Hypothalamus (tissue), 51 donors: ENCODE measurements at regions not wholly inside any gene's neighbourhood (a gene's known extent, or its start where the extent isn't known, plus 50 kb on each side); places are given as distances from the start of the nearest gene placed in this dataset.
"Not testable (repeated sequence)": the region's sequence is repeated elsewhere in the genome, so short reads cannot be mapped to it uniquely, and the experiment has no call there.

ENCODE experiments used
- DNase-seq, 51 donors: peaks; one replicate each; lab custom pipeline; 2025; lab: John Stamatoyannopoulos, UW

- DNase-seq, result no peak
These were observed 523.6 kb downstream of the KIF20B start for GRCh38 chr10:90224791-90225566.

DNA sequence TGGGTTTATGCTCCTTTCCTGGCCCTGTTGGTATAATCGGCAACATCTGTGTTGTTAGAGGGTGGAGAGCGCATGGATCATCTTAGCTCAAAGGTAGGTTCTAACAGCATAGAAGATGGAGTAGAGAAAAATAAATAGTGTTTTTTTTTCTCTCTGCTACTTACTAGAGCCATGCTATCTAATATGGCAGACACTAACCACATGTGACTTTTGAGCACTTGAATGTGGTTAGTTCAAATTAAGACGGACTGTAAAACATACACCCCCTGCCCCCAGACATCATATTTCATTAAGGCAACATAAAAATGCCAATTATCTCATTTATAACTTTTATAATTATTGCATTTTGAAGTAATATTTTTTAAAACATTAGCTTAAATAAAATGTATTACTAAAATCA lies 525.1 kb downstream of the KIF20B start:
- DNase-seq, result no peak

DNA sequence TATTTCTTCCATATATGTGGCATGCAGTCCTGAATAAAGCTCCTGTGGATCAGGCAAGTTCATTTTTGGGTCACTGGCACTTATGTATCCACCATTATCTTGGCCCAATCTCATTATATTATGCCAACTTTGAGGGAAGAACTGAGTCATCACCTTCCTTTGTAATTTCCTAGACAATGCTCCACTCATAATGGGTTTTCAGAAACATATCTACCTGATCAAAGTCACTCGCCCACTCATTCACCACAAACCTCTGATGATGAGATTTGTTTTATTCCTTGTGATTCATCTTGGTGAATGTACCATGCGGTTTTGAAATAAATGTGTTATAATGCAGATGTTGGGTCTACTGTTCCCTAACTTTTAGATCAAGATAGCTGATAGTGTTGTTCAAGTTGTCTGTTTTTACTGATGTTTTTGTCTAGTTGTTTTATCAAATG lies 525.8 kb downstream of the KIF20B start:
- peak in 1 of 51 donors; percentile 18 for DNase-seq

- no peak for DNase-seq
These were observed 526.4 kb downstream of the KIF20B start for GRCh38 chr10:90227786-90228185.

DNA sequence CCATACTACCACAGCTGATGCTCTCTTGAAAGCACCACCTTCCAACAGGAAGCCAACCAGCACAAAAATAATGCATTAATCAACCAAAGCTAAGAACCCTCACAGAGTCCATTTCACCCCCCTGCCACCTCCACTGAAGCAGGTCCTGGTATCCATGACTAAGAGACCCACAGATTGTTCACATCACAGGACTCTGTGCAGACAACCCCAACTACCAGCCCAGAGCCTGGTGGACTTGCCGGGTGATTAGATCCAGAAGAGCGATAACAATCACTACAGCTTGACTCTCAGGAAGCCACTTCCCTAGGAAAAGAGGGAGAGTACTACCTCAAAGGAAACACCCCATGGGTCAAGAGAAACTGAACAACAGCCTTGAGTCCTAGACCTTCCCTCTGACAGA lies 528.1 kb downstream of the KIF20B start:
- DNase-seq, result no peak

GRCh38 chr10:90233805-90234204 lies 532.4 kb downstream of the KIF20B start:
- not testable (repeated sequence) for DNase-seq

- DNase-seq, result no peak
These were observed 544.2 kb downstream of the KIF20B start for GRCh38 chr10:90245623-90246022.

DNA sequence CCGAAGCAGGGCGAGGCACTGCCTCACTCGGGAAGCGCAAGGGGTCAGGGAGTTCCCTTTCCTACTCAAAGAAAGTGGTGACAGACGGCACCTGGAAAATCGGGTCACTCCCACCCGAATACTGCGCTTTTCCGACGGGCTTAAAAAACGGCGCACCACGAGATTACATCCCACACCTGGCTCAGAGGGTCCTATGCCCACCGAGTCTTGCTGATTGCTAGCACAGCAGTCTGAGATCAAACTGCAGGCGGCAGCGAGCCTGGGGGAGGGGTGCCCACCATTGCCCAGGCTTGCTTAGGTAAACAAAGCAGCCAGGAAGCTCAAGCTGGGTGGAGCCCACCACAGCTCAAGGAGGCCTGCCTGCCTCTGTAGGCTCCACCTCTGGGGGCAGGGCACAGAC lies 549.4 kb downstream of the KIF20B start:
- DNase-seq, result not testable (repeated sequence)

- DNase-seq, result no peak
These were observed 568.3 kb downstream of the KIF20B start for GRCh38 chr10:90269699-90270098.

- DNase-seq, result no peak
These were observed 573.5 kb downstream of the KIF20B start for GRCh38 chr10:90274721-90275468.

DNA sequence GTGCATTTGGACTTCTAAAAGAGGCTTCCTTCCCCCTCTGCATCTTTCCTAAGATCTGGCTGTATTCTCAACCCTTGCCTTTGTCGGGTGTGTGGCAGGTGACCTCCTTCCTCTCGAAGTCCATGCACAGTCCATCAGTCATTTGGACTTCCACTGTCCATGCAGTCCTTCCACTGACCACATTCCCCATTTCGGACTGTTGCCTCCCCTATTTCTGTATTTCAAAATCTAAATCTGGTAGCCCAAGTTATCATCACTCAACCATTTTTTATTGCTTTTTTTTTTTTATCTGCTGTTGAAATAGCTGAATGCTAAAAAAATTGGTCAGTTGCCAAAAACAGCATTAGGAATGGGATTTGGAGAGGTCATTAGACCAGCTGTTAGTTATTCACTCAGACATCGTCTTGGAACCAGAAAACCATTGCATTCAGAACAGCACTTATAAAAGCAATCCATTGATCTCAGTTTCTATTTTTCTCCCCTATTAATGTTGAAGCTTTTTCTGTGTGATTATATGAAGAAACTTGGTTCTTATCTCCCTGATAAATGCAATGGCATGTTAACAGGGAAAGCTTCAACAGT lies 575.6 kb downstream of the KIF20B start:
- DNase-seq, result no peak

DNA sequence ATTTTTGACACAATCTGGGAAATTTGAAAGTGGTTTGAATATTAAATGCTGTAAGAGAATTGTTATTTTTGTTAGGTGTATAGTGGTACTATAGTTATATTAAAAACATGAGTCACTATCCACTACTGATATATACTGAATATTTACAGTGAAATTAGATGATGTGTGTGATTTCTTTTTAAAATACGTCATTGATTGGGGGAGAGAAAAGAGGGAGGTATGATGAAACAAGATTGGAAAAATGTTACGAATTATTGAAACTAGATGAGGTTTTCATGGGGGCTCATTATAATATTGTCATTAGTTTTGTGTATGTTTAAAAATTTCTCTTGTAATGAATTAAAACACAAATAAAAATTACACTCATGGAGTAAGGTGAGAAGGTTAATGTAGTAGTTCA lies 571.4 kb downstream of the HTR7 start:
- no peak for DNase-seq

GRCh38 chr10:90286941-90287340 lies 570.9 kb downstream of the HTR7 start:
- DNase-seq, result no peak

DNA sequence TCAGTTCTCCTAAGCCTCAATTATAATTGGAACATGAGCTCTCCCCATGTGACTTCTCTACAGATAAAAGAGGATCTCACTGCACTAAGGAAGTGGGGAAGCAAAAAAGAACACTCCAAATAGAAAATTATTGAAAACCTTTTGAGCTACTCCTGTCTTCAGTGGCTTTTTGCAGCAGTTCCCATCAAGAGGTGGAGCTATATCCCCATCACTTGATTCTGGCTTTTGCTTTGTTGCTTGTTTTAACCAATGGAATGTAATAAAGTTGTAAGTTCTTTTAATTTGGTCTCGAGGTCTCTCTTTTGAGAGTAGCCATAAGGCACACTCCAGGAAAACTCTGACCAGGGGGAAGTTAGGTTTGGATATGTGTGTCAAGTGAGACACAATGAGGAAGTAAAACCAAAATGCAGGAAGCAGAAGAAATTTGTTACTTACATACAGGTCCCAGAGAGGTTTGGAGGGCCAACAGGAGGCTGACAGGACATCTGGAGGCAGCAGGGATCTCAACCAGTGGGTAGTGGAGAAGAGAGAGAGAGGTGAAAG lies 569.4 kb downstream of the HTR7 start:
- peak in 3 of 51 donors; percentile 2 to 45 (median 7) for DNase-seq

- no peak for DNase-seq
These were observed 568.8 kb downstream of the HTR7 start for GRCh38 chr10:90289037-90289436.

GRCh38 chr10:90293616-90294015 lies 564.2 kb downstream of the HTR7 start:
- DNase-seq, result no peak

GRCh38 chr10:90294821-90295540 lies 562.9 kb downstream of the HTR7 start:
- DNase-seq, result not testable (repeated sequence)

GRCh38 chr10:90302031-90302430 lies 555.8 kb downstream of the HTR7 start:
- not testable (repeated sequence) for DNase-seq

- DNase-seq, result no peak
These were observed 554.9 kb downstream of the HTR7 start for GRCh38 chr10:90302758-90303481.

GRCh38 chr10:90304533-90304932 lies 553.3 kb downstream of the HTR7 start:
- no peak for DNase-seq
